ENCODE measurements at regions not wholly inside any gene's neighbourhood (a gene's known extent, or its start where the extent isn't known, plus 50 kb on each side); places are given as distances from the start of the nearest gene placed in this dataset.

DNA sequence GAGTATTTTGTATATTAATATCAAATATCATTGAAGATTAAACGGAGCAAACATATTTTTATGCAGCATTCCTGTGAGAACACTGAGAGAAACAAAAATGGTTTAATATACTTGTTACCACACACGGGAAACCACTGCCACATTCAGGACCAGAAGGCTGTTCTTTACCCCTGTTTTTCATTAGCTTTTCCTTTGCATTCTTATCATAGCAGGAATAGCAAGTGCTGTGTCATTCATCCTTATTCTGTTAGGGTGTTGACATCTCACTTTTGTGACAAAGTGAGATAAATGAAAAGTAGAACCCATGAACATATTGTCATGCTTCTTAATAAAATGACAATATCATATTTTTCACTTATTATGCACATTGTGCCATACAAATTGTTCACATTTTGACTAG, 212.4 kb upstream of the NDST4 start:
- no peaks in the 10 kb centered on the region for H3K36me3 ChIP-seq (replicated peaks in 1 of 2; ENCODE audit: control insufficient read depth in 1 of 2, insufficient read depth in 2 of 2, low read length in 1 of 2)
- TF ChIP-seq, protein P1, sequence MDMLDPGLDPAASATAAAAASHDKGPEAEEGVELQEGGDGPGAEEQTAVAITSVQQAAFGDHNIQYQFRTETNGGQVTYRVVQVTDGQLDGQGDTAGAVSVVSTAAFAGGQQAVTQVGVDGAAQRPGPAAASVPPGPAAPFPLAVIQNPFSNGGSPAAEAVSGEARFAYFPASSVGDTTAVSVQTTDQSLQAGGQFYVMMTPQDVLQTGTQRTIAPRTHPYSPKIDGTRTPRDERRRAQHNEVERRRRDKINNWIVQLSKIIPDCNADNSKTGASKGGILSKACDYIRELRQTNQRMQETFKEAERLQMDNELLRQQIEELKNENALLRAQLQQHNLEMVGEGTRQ (IDR thresholded peaks at IDR 0.05; ENCODE audit: borderline replicate concordance, low read depth, low read length): no peak
- TF ChIP-seq FOXJ3 (CRISPR knock-in tag; IDR thresholded peaks at IDR 0.05) (no peak), RFX5 (IDR thresholded peaks at IDR 0.05; ENCODE audit: low read length) (no peak), RCOR1 (IDR thresholded peaks at IDR 0.05; ENCODE audit: low read length) (no peak), MXI1 (IDR thresholded peaks at IDR 0.05; ENCODE audit: low read depth, low read length) (no peak), NRF1 (IDR thresholded peaks at IDR 0.05; ENCODE audit: low read depth, low read length) (no peak), TCF12 (IDR thresholded peaks at IDR 0.05) (no peak), RXRA (IDR thresholded peaks at IDR 0.05; ENCODE audit: borderline replicate concordance, low read depth) (no peak), ELF1 (IDR thresholded peaks at IDR 0.05) (no peak), EP300 (IDR thresholded peaks at IDR 0.05; ENCODE audit: borderline replicate concordance in 1 of 2, low read depth in 1 of 2, low read length in 1 of 2) (no peak), TAF1 (IDR thresholded peaks at IDR 0.05; ENCODE audit: borderline replicate concordance, low read depth, low read length) (no peak), GATA2 (CRISPR knock-in tag; IDR thresholded peaks at IDR 0.05) (no peak), TEAD4 (IDR thresholded peaks at IDR 0.05; ENCODE audit: borderline replicate concordance, insufficient read depth) (no peak)
- TF ChIP-seq, protein P2, sequence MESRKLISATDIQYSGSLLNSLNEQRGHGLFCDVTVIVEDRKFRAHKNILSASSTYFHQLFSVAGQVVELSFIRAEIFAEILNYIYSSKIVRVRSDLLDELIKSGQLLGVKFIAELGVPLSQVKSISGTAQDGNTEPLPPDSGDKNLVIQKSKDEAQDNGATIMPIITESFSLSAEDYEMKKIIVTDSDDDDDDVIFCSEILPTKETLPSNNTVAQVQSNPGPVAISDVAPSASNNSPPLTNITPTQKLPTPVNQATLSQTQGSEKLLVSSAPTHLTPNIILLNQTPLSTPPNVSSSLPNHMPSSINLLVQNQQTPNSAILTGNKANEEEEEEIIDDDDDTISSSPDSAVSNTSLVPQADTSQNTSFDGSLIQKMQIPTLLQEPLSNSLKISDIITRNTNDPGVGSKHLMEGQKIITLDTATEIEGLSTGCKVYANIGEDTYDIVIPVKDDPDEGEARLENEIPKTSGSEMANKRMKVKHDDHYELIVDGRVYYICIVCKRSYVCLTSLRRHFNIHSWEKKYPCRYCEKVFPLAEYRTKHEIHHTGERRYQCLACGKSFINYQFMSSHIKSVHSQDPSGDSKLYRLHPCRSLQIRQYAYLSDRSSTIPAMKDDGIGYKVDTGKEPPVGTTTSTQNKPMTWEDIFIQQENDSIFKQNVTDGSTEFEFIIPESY (IDR thresholded peaks at IDR 0.05; ENCODE audit: borderline replicate concordance, low read depth): no peak
- TF ChIP-seq, protein P3, sequence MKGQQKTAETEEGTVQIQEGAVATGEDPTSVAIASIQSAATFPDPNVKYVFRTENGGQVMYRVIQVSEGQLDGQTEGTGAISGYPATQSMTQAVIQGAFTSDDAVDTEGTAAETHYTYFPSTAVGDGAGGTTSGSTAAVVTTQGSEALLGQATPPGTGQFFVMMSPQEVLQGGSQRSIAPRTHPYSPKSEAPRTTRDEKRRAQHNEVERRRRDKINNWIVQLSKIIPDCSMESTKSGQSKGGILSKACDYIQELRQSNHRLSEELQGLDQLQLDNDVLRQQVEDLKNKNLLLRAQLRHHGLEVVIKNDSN (IDR thresholded peaks at IDR 0.05; ENCODE audit: borderline replicate concordance, low read depth): no peak
- TF ChIP-seq, protein P4, sequence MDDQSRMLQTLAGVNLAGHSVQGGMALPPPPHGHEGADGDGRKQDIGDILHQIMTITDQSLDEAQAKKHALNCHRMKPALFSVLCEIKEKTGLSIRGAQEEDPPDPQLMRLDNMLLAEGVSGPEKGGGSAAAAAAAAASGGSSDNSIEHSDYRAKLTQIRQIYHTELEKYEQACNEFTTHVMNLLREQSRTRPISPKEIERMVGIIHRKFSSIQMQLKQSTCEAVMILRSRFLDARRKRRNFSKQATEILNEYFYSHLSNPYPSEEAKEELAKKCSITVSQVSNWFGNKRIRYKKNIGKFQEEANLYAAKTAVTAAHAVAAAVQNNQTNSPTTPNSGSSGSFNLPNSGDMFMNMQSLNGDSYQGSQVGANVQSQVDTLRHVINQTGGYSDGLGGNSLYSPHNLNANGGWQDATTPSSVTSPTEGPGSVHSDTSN (IDR thresholded peaks at IDR 0.05): no peak
- no peak overlapping the region for H3K9ac ChIP-seq
- CTCF ChIA-PET: no interaction called here
- no peaks in the 10 kb centered on the region for H3K4me1 ChIP-seq (ENCODE audit: control insufficient read depth in 1 of 2, insufficient read depth in 2 of 2, low read depth in 1 of 2, low read length in 1 of 2)
- no peak for DNase-seq
- no peaks in the 10 kb centered on the region for H3K79me2 ChIP-seq (ENCODE audit: insufficient read depth)
- H3K9me2 ChIP-seq: no peaks in the 10 kb centered on the region
- no peaks in the 10 kb centered on the region for H3F3A ChIP-seq (replicated peaks; ENCODE audit: insufficient read depth)
- 22% methylated on average over 2 of the region's 2 CpGs for WGBS (ENCODE audit: low lambda C conversion rate)
- POLR2A ChIA-PET: no interaction called here
- H3K27ac ChIP-seq (ENCODE audit: low read depth in 2 of 2, low read length in 1 of 2): no peak overlapping the region
- no peaks in the 10 kb centered on the region for H4K20me1 ChIP-seq (ENCODE audit: insufficient read depth)
- no peaks in the 10 kb centered on the region for H3K27me3 ChIP-seq (ENCODE audit: insufficient read depth)
- no peak overlapping the region for H3K4me2 ChIP-seq
- H2AFZ ChIP-seq (ENCODE audit: low read depth): no peak overlapping the region
- H3K9me3 ChIP-seq: no peaks in the 10 kb centered on the region; the same call in 1 of the 2 replicates
- no peak overlapping the region for H3K4me3 ChIP-seq (ENCODE audit: low read depth in 2 of 2, low read length in 1 of 2)
